B cell (primary cell): ENCODE measurements at regions not wholly inside any gene's neighbourhood (a gene's known extent, or its start where the extent isn't known, plus 50 kb on each side); places are given as distances from the start of the nearest gene placed in this dataset.

Experiments
- EZH2 ChIP-seq: IDR thresholded peaks from 2 replicates; pipeline ENCODE4 v1.6.1; 2012; ENCODE audit warnings: borderline replicate concordance, low read depth, mild to moderate bottlenecking, moderate library complexity, low read length; ENCODE audit not compliant: insufficient read depth, poor library complexity, severe bottlenecking
- TF ChIP-seq, protein P1 (sequence below): fragments of 200-600 bp; IDR thresholded peaks from one replicate; pipeline ENCODE4 v1.8.0; 2022; ENCODE audit warnings: antibody characterized with exemption, mild to moderate bottlenecking

GRCh38 chr14:26137161-26137560, 460.7 kb downstream of the NOVA1 start:
- TF ChIP-seq EZH2 = no peak
- TF ChIP-seq, protein P1, sequence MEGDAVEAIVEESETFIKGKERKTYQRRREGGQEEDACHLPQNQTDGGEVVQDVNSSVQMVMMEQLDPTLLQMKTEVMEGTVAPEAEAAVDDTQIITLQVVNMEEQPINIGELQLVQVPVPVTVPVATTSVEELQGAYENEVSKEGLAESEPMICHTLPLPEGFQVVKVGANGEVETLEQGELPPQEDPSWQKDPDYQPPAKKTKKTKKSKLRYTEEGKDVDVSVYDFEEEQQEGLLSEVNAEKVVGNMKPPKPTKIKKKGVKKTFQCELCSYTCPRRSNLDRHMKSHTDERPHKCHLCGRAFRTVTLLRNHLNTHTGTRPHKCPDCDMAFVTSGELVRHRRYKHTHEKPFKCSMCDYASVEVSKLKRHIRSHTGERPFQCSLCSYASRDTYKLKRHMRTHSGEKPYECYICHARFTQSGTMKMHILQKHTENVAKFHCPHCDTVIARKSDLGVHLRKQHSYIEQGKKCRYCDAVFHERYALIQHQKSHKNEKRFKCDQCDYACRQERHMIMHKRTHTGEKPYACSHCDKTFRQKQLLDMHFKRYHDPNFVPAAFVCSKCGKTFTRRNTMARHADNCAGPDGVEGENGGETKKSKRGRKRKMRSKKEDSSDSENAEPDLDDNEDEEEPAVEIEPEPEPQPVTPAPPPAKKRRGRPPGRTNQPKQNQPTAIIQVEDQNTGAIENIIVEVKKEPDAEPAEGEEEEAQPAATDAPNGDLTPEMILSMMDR = no peak
